Osteocyte (in vitro differentiated cells): ENCODE measurements at regions not wholly inside any gene's neighbourhood (a gene's known extent, or its start where the extent isn't known, plus 50 kb on each side); places are given as distances from the start of the nearest gene placed in this dataset.

Experiments used
- DNase-seq: peaks from one replicate; pipeline ENCODE4 v3.0.0; 2021; ENCODE audit warnings: mixed read lengths; ENCODE audit not compliant: unreplicated experiment; ENCODE audit errors: extremely low spot score
- H3K27ac Mint-ChIP-seq: one replicate; pipeline ENCODE4 v1.8.0; 2021; ENCODE audit warnings: mild to moderate bottlenecking, mixed read lengths; ENCODE audit not compliant: unreplicated experiment
- H3K27me3 Mint-ChIP-seq: one replicate; pipeline ENCODE4 v1.8.0; 2021; ENCODE audit warnings: mixed read lengths; ENCODE audit not compliant: unreplicated experiment
- H3K36me3 Mint-ChIP-seq: one replicate; pipeline ENCODE4 v1.8.0; 2021; ENCODE audit warnings: mixed read lengths; ENCODE audit not compliant: unreplicated experiment
- H3K4me1 Mint-ChIP-seq: one replicate; pipeline ENCODE4 v1.8.0; 2021; ENCODE audit warnings: mixed read lengths; ENCODE audit not compliant: unreplicated experiment
- H3K4me3 Mint-ChIP-seq: one replicate; pipeline ENCODE4 v1.8.0; 2021; ENCODE audit warnings: mild to moderate bottlenecking, moderate library complexity, mixed read lengths; ENCODE audit not compliant: unreplicated experiment
- H3K9me3 Mint-ChIP-seq: one replicate; pipeline ENCODE4 v1.8.0; 2021; ENCODE audit warnings: mixed read lengths; ENCODE audit not compliant: unreplicated experiment
- TF ChIP-seq, protein P1 (sequence below): fragments of 200-600 bp; sonication (generic); IDR thresholded peaks from 2 replicates; pipeline ENCODE4 v1.5.0; 2021; ENCODE audit warnings: antibody characterized with exemption, mild to moderate bottlenecking, moderate library complexity

DNA sequence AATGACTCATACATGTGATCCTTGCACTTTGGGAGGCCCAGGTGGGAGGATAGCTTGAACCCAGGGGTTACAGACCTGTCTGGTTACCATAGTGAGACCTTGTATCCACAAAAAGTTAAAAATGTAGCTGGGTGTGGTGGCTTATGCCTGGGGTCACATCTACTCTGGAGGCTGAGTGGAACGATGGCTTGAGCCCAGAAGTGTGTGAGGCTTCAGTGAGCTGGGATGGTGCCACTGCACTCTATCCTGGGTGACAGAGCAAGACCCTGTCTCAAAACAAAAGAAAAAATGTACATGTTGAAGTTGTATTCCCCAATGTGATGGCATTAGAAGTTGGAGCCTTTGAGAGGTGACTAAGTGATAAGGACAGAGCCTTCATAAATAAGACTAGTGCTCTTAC lies 409.4 kb upstream of the PABPC4L start:
- H3K4me1 Mint-ChIP-seq: no peaks in the 10 kb centered on the region
- no peak for DNase-seq
- H3K27me3 Mint-ChIP-seq: no peaks in the 10 kb centered on the region
- peaks cover 4% of the 10 kb centered on the region for H3K9me3 Mint-ChIP-seq
- H3K36me3 Mint-ChIP-seq: no peaks in the 10 kb centered on the region
- H3K27ac Mint-ChIP-seq: no peak overlapping the region
- H3K4me3 Mint-ChIP-seq: no peak overlapping the region
- TF ChIP-seq, protein P1, sequence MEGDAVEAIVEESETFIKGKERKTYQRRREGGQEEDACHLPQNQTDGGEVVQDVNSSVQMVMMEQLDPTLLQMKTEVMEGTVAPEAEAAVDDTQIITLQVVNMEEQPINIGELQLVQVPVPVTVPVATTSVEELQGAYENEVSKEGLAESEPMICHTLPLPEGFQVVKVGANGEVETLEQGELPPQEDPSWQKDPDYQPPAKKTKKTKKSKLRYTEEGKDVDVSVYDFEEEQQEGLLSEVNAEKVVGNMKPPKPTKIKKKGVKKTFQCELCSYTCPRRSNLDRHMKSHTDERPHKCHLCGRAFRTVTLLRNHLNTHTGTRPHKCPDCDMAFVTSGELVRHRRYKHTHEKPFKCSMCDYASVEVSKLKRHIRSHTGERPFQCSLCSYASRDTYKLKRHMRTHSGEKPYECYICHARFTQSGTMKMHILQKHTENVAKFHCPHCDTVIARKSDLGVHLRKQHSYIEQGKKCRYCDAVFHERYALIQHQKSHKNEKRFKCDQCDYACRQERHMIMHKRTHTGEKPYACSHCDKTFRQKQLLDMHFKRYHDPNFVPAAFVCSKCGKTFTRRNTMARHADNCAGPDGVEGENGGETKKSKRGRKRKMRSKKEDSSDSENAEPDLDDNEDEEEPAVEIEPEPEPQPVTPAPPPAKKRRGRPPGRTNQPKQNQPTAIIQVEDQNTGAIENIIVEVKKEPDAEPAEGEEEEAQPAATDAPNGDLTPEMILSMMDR: no peak

DNA sequence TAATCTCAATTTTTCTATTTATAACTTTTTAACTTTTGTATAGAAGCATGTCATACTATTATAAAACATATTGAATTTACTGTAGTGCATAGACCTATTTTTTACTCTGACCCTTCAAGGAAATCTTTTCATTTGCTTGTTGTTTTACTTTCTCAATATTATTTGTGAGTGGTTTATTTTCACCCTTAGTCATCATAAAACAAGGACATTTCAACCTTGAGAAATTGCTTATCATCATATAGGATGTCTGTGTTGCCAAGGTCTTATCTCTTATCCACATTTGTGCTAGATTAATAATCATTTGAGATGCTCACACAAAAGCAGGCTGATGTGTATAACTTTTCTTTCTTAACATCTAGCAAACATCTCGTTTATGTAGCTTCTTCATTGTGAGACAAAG lies 408.6 kb upstream of the PABPC4L start:
- no peaks in the 10 kb centered on the region for H3K36me3 Mint-ChIP-seq
- H3K27me3 Mint-ChIP-seq: no peaks in the 10 kb centered on the region
- H3K9me3 Mint-ChIP-seq: peaks cover 4% of the 10 kb centered on the region
- no peaks in the 10 kb centered on the region for H3K4me1 Mint-ChIP-seq
- no peak overlapping the region for H3K27ac Mint-ChIP-seq
- no peak overlapping the region for H3K4me3 Mint-ChIP-seq
- TF ChIP-seq, protein P1: no peak
- no peak for DNase-seq

DNA sequence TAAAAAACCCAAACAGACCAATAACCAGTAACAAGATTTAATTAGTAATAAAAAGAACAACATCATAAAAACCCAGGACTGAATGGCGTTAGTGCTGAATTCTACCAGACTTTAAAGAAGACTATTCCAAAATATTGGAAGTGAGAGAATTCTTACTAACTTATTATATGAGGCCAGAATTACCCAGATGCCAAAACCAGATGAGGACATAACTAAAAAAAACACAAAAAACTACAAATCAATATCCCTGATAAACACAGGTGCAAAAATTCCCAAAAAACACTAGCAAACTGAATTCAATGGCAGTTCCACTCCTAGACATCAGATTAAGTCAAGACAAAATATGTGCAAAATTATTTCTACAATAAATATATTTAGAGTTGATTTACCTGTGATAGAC lies 400.1 kb upstream of the PABPC4L start:
- no peaks in the 10 kb centered on the region for H3K4me1 Mint-ChIP-seq
- H3K4me3 Mint-ChIP-seq: no peak overlapping the region
- no peak overlapping the region for H3K27ac Mint-ChIP-seq
- no peaks in the 10 kb centered on the region for H3K36me3 Mint-ChIP-seq
- no peak for DNase-seq
- H3K9me3 Mint-ChIP-seq: no peaks in the 10 kb centered on the region
- TF ChIP-seq, protein P1: no peak
- no peaks in the 10 kb centered on the region for H3K27me3 Mint-ChIP-seq

DNA sequence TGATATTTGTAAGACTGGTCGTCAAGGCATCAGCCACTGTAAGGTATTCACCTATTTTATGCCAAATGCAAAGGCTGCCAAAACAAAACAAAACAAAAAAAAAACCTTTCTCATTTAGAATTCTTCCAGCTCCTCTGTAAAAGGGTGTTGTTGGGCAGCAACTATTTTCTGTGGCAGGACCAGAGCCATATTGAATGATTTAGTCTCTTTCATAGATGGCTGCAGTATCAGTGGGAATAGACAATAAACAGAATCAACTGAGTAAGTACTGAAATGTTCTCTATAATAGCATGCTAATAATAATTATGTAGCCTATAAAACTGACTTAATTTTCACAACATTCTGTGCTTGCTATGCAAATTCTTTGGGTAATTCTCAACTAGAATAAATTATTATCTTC lies 389.7 kb upstream of the PABPC4L start:
- Mint-ChIP-seq H3K9me3 (peaks cover 3% of the 10 kb centered on the region), H3K27ac (no peak overlapping the region), H3K36me3 (no peaks in the 10 kb centered on the region), H3K4me1 (no peaks in the 10 kb centered on the region), H3K27me3 (no peaks in the 10 kb centered on the region), H3K4me3 (no peak overlapping the region)
- no peak for DNase-seq
- TF ChIP-seq, protein P1: no peak

DNA sequence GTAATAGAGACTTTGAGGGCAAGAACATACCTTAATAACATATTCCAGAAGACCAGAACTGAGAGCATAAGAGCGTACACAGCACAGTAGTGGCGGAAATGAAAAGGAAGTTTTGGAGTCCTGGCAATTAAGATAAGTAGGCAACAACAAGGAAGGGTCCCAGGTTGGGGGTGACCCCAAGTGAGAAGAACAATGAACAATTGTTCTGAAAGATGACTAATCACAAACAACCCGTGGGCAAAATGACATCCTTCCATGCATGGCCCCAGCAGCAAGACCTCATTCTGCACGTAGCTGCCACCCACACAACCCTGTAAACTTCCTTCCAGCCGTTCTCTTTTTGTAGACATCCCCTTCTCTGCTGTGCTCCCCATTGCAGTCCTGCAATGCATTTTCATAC lies 384.4 kb upstream of the PABPC4L start:
- no peaks in the 10 kb centered on the region for H3K27me3 Mint-ChIP-seq
- DNase-seq: no peak
- H3K9me3 Mint-ChIP-seq: no peaks in the 10 kb centered on the region
- TF ChIP-seq, protein P1: no peak
- no peaks in the 10 kb centered on the region for H3K36me3 Mint-ChIP-seq
- H3K27ac Mint-ChIP-seq: no peak overlapping the region
- no peak overlapping the region for H3K4me3 Mint-ChIP-seq
- no peaks in the 10 kb centered on the region for H3K4me1 Mint-ChIP-seq
